H9 (cell line): ENCODE measurements at regions not wholly inside any gene's neighbourhood (a gene's known extent, or its start where the extent isn't known, plus 50 kb on each side); places are given as distances from the start of the nearest gene placed in this dataset.

ENCODE experiments used
- DNase-seq: peaks from one replicate; pipeline ENCODE4 v3.0.0-alpha.2; 2017
- H2AFZ ChIP-seq: one replicate; pipeline ENCODE4 v1.6.1; 2013; ENCODE audit warnings: mild to moderate bottlenecking, low read length, control low read depth, moderate library complexity
- H2AK5ac ChIP-seq: 2 replicates; pipeline ENCODE4 v1.6.1; 2013; ENCODE audit warnings: low read length, control low read depth, mixed read lengths; ENCODE audit not compliant: insufficient read length
- H2BK120ac ChIP-seq: one replicate; pipeline ENCODE4 v1.6.1; 2013; ENCODE audit warnings: low read depth, mild to moderate bottlenecking, low read length, control low read depth, inconsistent platforms; ENCODE audit not compliant: poor library complexity, severe bottlenecking
- H2BK12ac ChIP-seq: 2 replicates; pipeline ENCODE4 v1.6.1; 2013; ENCODE audit warnings: low read length, control low read depth, mixed read lengths, low read depth; ENCODE audit not compliant: insufficient read length
- H2BK15ac ChIP-seq: 2 replicates; pipeline ENCODE4 v1.6.1; 2013; ENCODE audit warnings: low read depth, low read length, control low read depth
- H2BK20ac ChIP-seq: one replicate; pipeline ENCODE4 v1.6.1; 2013; ENCODE audit warnings: low read depth, mild to moderate bottlenecking, low read length, control low read depth, inconsistent platforms; ENCODE audit not compliant: poor library complexity, severe bottlenecking
- H2BK5ac ChIP-seq: 2 replicates; pipeline ENCODE4 v1.6.1; 2013; ENCODE audit warnings: low read length, control low read depth, mixed read lengths; ENCODE audit not compliant: insufficient read length
- H3K14ac ChIP-seq: 2 replicates; pipeline ENCODE4 v1.6.1; 2013; ENCODE audit warnings: low read length, control low read depth; ENCODE audit not compliant: insufficient read depth
- H3K18ac ChIP-seq: 2 replicates; pipeline ENCODE4 v1.6.1; 2013; ENCODE audit warnings: low read depth, mild to moderate bottlenecking, mixed read lengths, low read length, control low read depth; ENCODE audit not compliant: insufficient read length
- H3K23ac ChIP-seq: 2 replicates; pipeline ENCODE4 v1.6.1; 2013; ENCODE audit warnings: low read length, control low read depth, mixed read lengths, low read depth; ENCODE audit not compliant: insufficient read length
- H3K23me2 ChIP-seq: 2 replicates; pipeline ENCODE4 v1.6.1; 2013; ENCODE audit warnings: low read depth, mild to moderate bottlenecking, mixed read lengths, low read length, control low read depth; ENCODE audit not compliant: insufficient read length, poor library complexity, severe bottlenecking
- H3K27ac ChIP-seq: 2 replicates; pipeline ENCODE4 v1.5.1; 2013; ENCODE audit warnings: low read length, control low read depth, mixed read lengths, low read depth; ENCODE audit not compliant: insufficient read length
- H3K27me3 ChIP-seq: 2 replicates; pipeline ENCODE4 v1.6.1; 2013; ENCODE audit warnings: low read length, control low read depth, inconsistent platforms; ENCODE audit not compliant: insufficient read depth
- H3K4ac ChIP-seq: 2 replicates; pipeline ENCODE4 v1.6.1; 2013; ENCODE audit warnings: low read depth, mild to moderate bottlenecking, control low read depth, inconsistent platforms, low read length, moderate library complexity
- H3K4me1 ChIP-seq: 2 replicates; pipeline ENCODE4 v1.6.1; 2013; ENCODE audit warnings: low read length, control low read depth, inconsistent platforms; ENCODE audit not compliant: insufficient read depth
- H3K4me2 ChIP-seq: 2 replicates; pipeline ENCODE4 v1.6.1; 2013; ENCODE audit warnings: low read length, control low read depth, mixed read lengths; ENCODE audit not compliant: insufficient read length, insufficient read depth
- H3K56ac ChIP-seq: 2 replicates; pipeline ENCODE4 v1.6.1; 2013; ENCODE audit warnings: low read depth, mild to moderate bottlenecking, mixed read lengths, low read length, control low read depth; ENCODE audit not compliant: insufficient read length
- H3K79me1 ChIP-seq: 2 replicates; pipeline ENCODE4 v1.6.1; 2013; ENCODE audit warnings: low read depth, mild to moderate bottlenecking, moderate library complexity, low read length, control low read depth, inconsistent platforms; ENCODE audit not compliant: insufficient read depth, poor library complexity, severe bottlenecking
- H3K79me2 ChIP-seq: 2 replicates; pipeline ENCODE4 v1.6.1; 2013; ENCODE audit warnings: low read length, control low read depth, inconsistent platforms; ENCODE audit not compliant: insufficient read depth
- H3K9ac ChIP-seq: 2 replicates; pipeline ENCODE4 v1.6.1; 2013; ENCODE audit warnings: low read length, control low read depth, mixed read lengths; ENCODE audit not compliant: insufficient read length; ENCODE audit errors: extremely low read depth
- H3K9me3 ChIP-seq: one replicate; pipeline ENCODE4 v1.6.1; 2013; ENCODE audit warnings: low read depth, low read length, inconsistent platforms; ENCODE audit not compliant: control insufficient read depth
- H3T11ph ChIP-seq: one replicate; pipeline ENCODE4 v1.6.1; 2013; ENCODE audit warnings: mild to moderate bottlenecking, low read length, control low read depth, inconsistent platforms
- H4K20me1 ChIP-seq: one replicate; pipeline ENCODE4 v1.6.1; 2013; ENCODE audit not compliant: control insufficient read depth, insufficient read length, insufficient read depth
- H4K5ac ChIP-seq: 2 replicates; pipeline ENCODE4 v1.6.1; 2013; ENCODE audit warnings: low read depth, mild to moderate bottlenecking, mixed read lengths, low read length, control low read depth; ENCODE audit not compliant: insufficient read length
- H4K8ac ChIP-seq: replicated peaks from 2 replicates; pipeline ENCODE4 v1.6.1; 2013; ENCODE audit warnings: low read length, control low read depth, mixed read lengths, low read depth; ENCODE audit not compliant: insufficient read length
- H4K91ac ChIP-seq: 2 replicates; pipeline ENCODE4 v1.6.1; 2013; ENCODE audit warnings: low read depth, mild to moderate bottlenecking, moderate library complexity, mixed read lengths, low read length, control low read depth; ENCODE audit not compliant: insufficient read length
- H3K27ac Mint-ChIP-seq, 3 experiments: 2 replicates in 2 of 3; 3 replicates in 1 of 3; pipeline ENCODE4 v1.8.0; 2020 to 2021; ENCODE audit warnings: mixed read lengths in 3 of 3, mild to moderate bottlenecking in 1 of 3, moderate library complexity in 1 of 3
- H3K27me3 Mint-ChIP-seq: 2 replicates; pipeline ENCODE4 v1.8.0; 2021; ENCODE audit warnings: low read depth, mild to moderate bottlenecking, moderate library complexity, mixed read lengths
- H3K36me3 Mint-ChIP-seq, 3 experiments: 2 replicates in 2 of 3; 3 replicates in 1 of 3; pipeline ENCODE4 v1.8.0; 2020 to 2021; ENCODE audit warnings: low read depth in 3 of 3, mixed read lengths in 3 of 3; ENCODE audit not compliant: insufficient read depth in 1 of 3
- H3K4me1 Mint-ChIP-seq, 2 experiments: 2 replicates each; pipeline ENCODE4 v1.8.0; 2020; ENCODE audit warnings: mixed read lengths in 2 of 2
- H3K4me3 Mint-ChIP-seq, 2 experiments: 2 replicates in 1 of 2; 3 replicates in 1 of 2; pipeline ENCODE4 v1.8.0; 2020 to 2021; ENCODE audit warnings: mild to moderate bottlenecking in 2 of 2, mixed read lengths in 2 of 2, moderate library complexity in 1 of 2
- H3K9me3 Mint-ChIP-seq, 2 experiments: 2 replicates in 1 of 2; 3 replicates in 1 of 2; pipeline ENCODE4 v1.8.0; 2020; ENCODE audit warnings: mild to moderate bottlenecking in 2 of 2, mixed read lengths in 2 of 2, moderate library complexity in 1 of 2
- WGBS: extraction: QIAGEN DNeasy Blood & Tissue Kit; methylation state at CpG from one replicate; pipeline ENCODE4 v1.1.7; 2013; ENCODE audit warnings: missing lambda C conversion rate, low lambda C conversion rate, mixed read lengths; ENCODE audit not compliant: insufficient read length; ENCODE audit errors: extremely low coverage; 5-methylcytosine and 5-hydroxymethylcytosine counted together
- TF ChIP-seq, protein P1 (sequence below): fragments of 200-600 bp; sonication (generic); conservative IDR thresholded peaks from 3 replicates; pipeline ENCODE4 v1.8.0; 2021; ENCODE audit warnings: antibody characterized with exemption, mild to moderate bottlenecking

DNA sequence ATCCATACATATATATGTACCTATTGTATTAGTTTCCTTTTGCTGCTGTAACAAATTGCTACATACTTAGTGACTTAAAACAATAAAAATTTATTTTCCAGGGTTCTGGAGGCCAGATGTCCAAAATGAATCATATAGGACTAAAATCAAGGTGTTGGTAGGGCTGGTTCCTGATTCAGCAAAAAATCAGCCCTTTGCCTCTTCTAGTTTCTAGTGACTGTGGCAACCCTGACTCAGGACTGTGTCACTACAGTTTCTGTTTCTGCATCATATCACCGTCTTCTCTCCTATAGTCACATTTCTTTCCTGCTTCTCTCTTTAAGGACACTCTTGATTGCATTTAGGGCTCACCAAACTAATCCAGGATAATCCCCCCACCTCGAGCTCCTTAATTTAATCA, 386.3 kb upstream of the TBX3 start:
- H4K91ac ChIP-seq, result no peak overlapping the region
- H2BK5ac ChIP-seq, result no peak overlapping the region
- H3K79me1 ChIP-seq, result no peaks in the 10 kb centered on the region
- H3K4me1 ChIP-seq, result peaks cover 5% of the 10 kb centered on the region; the same call in 1 of the 2 replicates
- Mint-ChIP-seq H3K27ac (no peak overlapping the region), H3K4me1 (peaks cover 11 to 16% of the 10 kb centered on the region in 2 experiments), H3K9me3 (no peaks in the 10 kb centered on the region; a peak in 1 of 5 replicates), H3K4me3 (no peak overlapping the region), H3K36me3 (no peaks in the 10 kb centered on the region; a peak in 1 of 7 replicates), H3K27me3 (peaks cover 3% of the 10 kb centered on the region)
- no peak overlapping the region for H2AFZ ChIP-seq
- H3K18ac ChIP-seq, result no peak overlapping the region
- H2BK120ac ChIP-seq, result no peak overlapping the region
- no peak overlapping the region for H2BK15ac ChIP-seq
- no peaks in the 10 kb centered on the region for H3K23me2 ChIP-seq
- H3K27ac ChIP-seq, result no peak overlapping the region
- H2AK5ac ChIP-seq, result no peak overlapping the region
- H3K79me2 ChIP-seq, result no peaks in the 10 kb centered on the region
- WGBS, result no CpG with 5 or more reads among the region's 2 CpGs
- H3K4ac ChIP-seq, result no peak overlapping the region
- no peak overlapping the region for H3K9ac ChIP-seq
- no peak overlapping the region for H3T11ph ChIP-seq
- DNase-seq, result no peak
- H3K56ac ChIP-seq, result no peak overlapping the region
- no peaks in the 10 kb centered on the region for H3K27me3 ChIP-seq
- no peak overlapping the region for H2BK20ac ChIP-seq
- no peak overlapping the region for H2BK12ac ChIP-seq
- no peak overlapping the region for H3K23ac ChIP-seq
- no peak overlapping the region for H3K14ac ChIP-seq
- H3K9me3 ChIP-seq, result no peaks in the 10 kb centered on the region
- TF ChIP-seq, protein P1, sequence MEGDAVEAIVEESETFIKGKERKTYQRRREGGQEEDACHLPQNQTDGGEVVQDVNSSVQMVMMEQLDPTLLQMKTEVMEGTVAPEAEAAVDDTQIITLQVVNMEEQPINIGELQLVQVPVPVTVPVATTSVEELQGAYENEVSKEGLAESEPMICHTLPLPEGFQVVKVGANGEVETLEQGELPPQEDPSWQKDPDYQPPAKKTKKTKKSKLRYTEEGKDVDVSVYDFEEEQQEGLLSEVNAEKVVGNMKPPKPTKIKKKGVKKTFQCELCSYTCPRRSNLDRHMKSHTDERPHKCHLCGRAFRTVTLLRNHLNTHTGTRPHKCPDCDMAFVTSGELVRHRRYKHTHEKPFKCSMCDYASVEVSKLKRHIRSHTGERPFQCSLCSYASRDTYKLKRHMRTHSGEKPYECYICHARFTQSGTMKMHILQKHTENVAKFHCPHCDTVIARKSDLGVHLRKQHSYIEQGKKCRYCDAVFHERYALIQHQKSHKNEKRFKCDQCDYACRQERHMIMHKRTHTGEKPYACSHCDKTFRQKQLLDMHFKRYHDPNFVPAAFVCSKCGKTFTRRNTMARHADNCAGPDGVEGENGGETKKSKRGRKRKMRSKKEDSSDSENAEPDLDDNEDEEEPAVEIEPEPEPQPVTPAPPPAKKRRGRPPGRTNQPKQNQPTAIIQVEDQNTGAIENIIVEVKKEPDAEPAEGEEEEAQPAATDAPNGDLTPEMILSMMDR, result no peak
- H4K5ac ChIP-seq, result no peak overlapping the region
- no peak overlapping the region for H3K4me2 ChIP-seq
- no peak overlapping the region for H4K8ac ChIP-seq
- no peaks in the 10 kb centered on the region for H4K20me1 ChIP-seq
